CD4-positive, alpha-beta T cell treated with Interleukin-6 for 4 hours (primary cell): ENCODE measurements at regions not wholly inside any gene's neighbourhood (a gene's known extent, or its start where the extent isn't known, plus 50 kb on each side); places are given as distances from the start of the nearest gene placed in this dataset.
"Not testable (repeated sequence)": the region's sequence is repeated elsewhere in the genome, so short reads cannot be mapped to it uniquely, and the experiment has no call there.

Experiments used
- DNase-seq: peaks from one replicate; pipeline ENCODE4 v3.0.0-alpha.2; 2020; ENCODE audit warnings: mixed read lengths

GRCh38 chr2:120502761-120503160, 156.8 kb downstream of the INHBB start:
- DNase-seq: no peak

- no peak for DNase-seq
These were observed 157.4 kb downstream of the INHBB start for GRCh38 chr2:120503206-120503792.

GRCh38 chr2:120503793-120504571, 158.0 kb downstream of the INHBB start:
- no peak for DNase-seq

GRCh38 chr2:120504936-120505705, 159.2 kb downstream of the INHBB start:
- no peak for DNase-seq

- no peak for DNase-seq
These were observed 162.7 kb downstream of the INHBB start for GRCh38 chr2:120508567-120509041.

GRCh38 chr2:120509213-120509815, 163.4 kb downstream of the INHBB start:
- no peak for DNase-seq

GRCh38 chr2:120509991-120510735, 164.2 kb downstream of the INHBB start:
- no peak for DNase-seq

GRCh38 chr2:120510751-120511395, 164.9 kb downstream of the INHBB start:
- no peak for DNase-seq

GRCh38 chr2:120511536-120511935, 165.6 kb downstream of the INHBB start:
- no peak for DNase-seq

GRCh38 chr2:120511947-120512710, 166.2 kb downstream of the INHBB start:
- no peak for DNase-seq

- no peak for DNase-seq
These were observed 167.9 kb downstream of the INHBB start for GRCh38 chr2:120513776-120514357.

- no peak for DNase-seq
These were observed 168.6 kb downstream of the INHBB start for GRCh38 chr2:120514521-120514920.

GRCh38 chr2:120515066-120515758, 169.3 kb downstream of the INHBB start:
- not testable (repeated sequence) for DNase-seq

- no peak for DNase-seq
These were observed 170.1 kb downstream of the INHBB start for GRCh38 chr2:120515759-120516678.

- DNase-seq: no peak
These were observed 170.9 kb downstream of the INHBB start for GRCh38 chr2:120516679-120517314.

GRCh38 chr2:120517751-120518469, 172.0 kb downstream of the INHBB start:
- DNase-seq: no peak

GRCh38 chr2:120518819-120519218, 172.9 kb downstream of the INHBB start:
- DNase-seq: no peak

GRCh38 chr2:120519469-120519868, 173.5 kb downstream of the INHBB start:
- DNase-seq: no peak
